Endothelial cell (in vitro differentiated cells): ENCODE measurements at regions not wholly inside any gene's neighbourhood (a gene's known extent, or its start where the extent isn't known, plus 50 kb on each side); places are given as distances from the start of the nearest gene placed in this dataset.

Source experiments
- DNase-seq: peaks from one replicate; pipeline ENCODE4 v3.0.0; 2021; ENCODE audit warnings: low spot score
- H3K27ac Mint-ChIP-seq: one replicate; pipeline ENCODE4 v1.8.0; 2021; ENCODE audit warnings: mixed read lengths, inconsistent platforms; ENCODE audit not compliant: unreplicated experiment
- H3K27me3 Mint-ChIP-seq: one replicate; pipeline ENCODE4 v1.8.0; 2021; ENCODE audit warnings: mild to moderate bottlenecking, moderate library complexity, mixed read lengths, inconsistent platforms; ENCODE audit not compliant: unreplicated experiment
- H3K36me3 Mint-ChIP-seq: one replicate; pipeline ENCODE4 v1.8.0; 2021; ENCODE audit warnings: mild to moderate bottlenecking, low read depth, mixed read lengths, inconsistent platforms; ENCODE audit not compliant: unreplicated experiment
- H3K4me1 Mint-ChIP-seq: one replicate; pipeline ENCODE4 v1.8.0; 2021; ENCODE audit warnings: mild to moderate bottlenecking, mixed read lengths, inconsistent platforms; ENCODE audit not compliant: unreplicated experiment
- H3K4me3 Mint-ChIP-seq: one replicate; pipeline ENCODE4 v1.8.0; 2021; ENCODE audit warnings: mild to moderate bottlenecking, mixed read lengths, inconsistent platforms; ENCODE audit not compliant: unreplicated experiment
- H3K9me3 Mint-ChIP-seq: one replicate; pipeline ENCODE4 v1.8.0; 2021; ENCODE audit warnings: mixed read lengths, inconsistent platforms; ENCODE audit not compliant: unreplicated experiment
- CTCF ChIP-seq: fragments of 200-600 bp; sonication (generic); IDR thresholded peaks from one replicate; pipeline ENCODE4 v1.5.0; 2021; ENCODE audit warnings: antibody characterized with exemption; ENCODE audit not compliant: unreplicated experiment

- no peaks in the 10 kb centered on the region for H3K27me3 Mint-ChIP-seq
- H3K9me3 Mint-ChIP-seq, result no peaks in the 10 kb centered on the region
- H3K36me3 Mint-ChIP-seq, result no peaks in the 10 kb centered on the region
- DNase-seq, result no peak
- no peak overlapping the region for H3K4me3 Mint-ChIP-seq
- no peak overlapping the region for H3K27ac Mint-ChIP-seq
- peaks cover 4% of the 10 kb centered on the region for H3K4me1 Mint-ChIP-seq
- no peak for TF ChIP-seq CTCF
Observed at GRCh38 chr2:6525475-6525964, 340.2 kb downstream of the CMPK2 start.

- Mint-ChIP-seq H3K9me3 (no peaks in the 10 kb centered on the region), H3K27me3 (no peaks in the 10 kb centered on the region), H3K4me1 (peaks cover 4% of the 10 kb centered on the region), H3K36me3 (no peaks in the 10 kb centered on the region), H3K4me3 (no peak overlapping the region), H3K27ac (no peak overlapping the region)
- DNase-seq, result peak; percentile 10
- peak; percentile 54 for TF ChIP-seq CTCF
Observed at GRCh38 chr2:6526093-6526824, 339.4 kb downstream of the CMPK2 start.

- DNase-seq, result no peak
- H3K36me3 Mint-ChIP-seq, result no peaks in the 10 kb centered on the region
- TF ChIP-seq CTCF, result no peak
- no peak overlapping the region for H3K27ac Mint-ChIP-seq
- H3K27me3 Mint-ChIP-seq, result no peaks in the 10 kb centered on the region
- no peak overlapping the region for H3K4me3 Mint-ChIP-seq
- no peaks in the 10 kb centered on the region for H3K9me3 Mint-ChIP-seq
- no peaks in the 10 kb centered on the region for H3K4me1 Mint-ChIP-seq
Observed at GRCh38 chr2:6531304-6531703, 334.4 kb downstream of the CMPK2 start.

GRCh38 chr2:6535572-6535971 is 330.1 kb downstream of the CMPK2 start:
- DNase-seq, result no peak
- TF ChIP-seq CTCF, result no peak
- Mint-ChIP-seq H3K4me3 (no peak overlapping the region), H3K4me1 (no peaks in the 10 kb centered on the region), H3K27me3 (no peaks in the 10 kb centered on the region), H3K9me3 (peaks cover 5% of the 10 kb centered on the region), H3K27ac (no peak overlapping the region), H3K36me3 (no peaks in the 10 kb centered on the region)

GRCh38 chr2:6538607-6539006 is 327.1 kb downstream of the CMPK2 start:
- Mint-ChIP-seq H3K27me3 (no peaks in the 10 kb centered on the region), H3K9me3 (peaks cover 5% of the 10 kb centered on the region), H3K4me3 (no peak overlapping the region), H3K4me1 (peaks cover 5% of the 10 kb centered on the region), H3K36me3 (no peaks in the 10 kb centered on the region), H3K27ac (no peak overlapping the region)
- DNase-seq, result no peak
- TF ChIP-seq CTCF, result no peak
